GM13976 (cell line): ENCODE measurements at regions not wholly inside any gene's neighbourhood (a gene's known extent, or its start where the extent isn't known, plus 50 kb on each side); places are given as distances from the start of the nearest gene placed in this dataset.

Source experiments
- DNase-seq: peaks from one replicate; pipeline ENCODE4 v3.0.0; 2012; ENCODE audit warnings: low spot score
- in situ Hi-C: fragments of 300-500 bp; cut with MboI; formaldehyde crosslinking; loops from one replicate; pipeline ENCODE4 v1.12.0; 2022; ENCODE audit warnings: low sequenced_read_pairs, mixed read lengths, inconsistent platforms; ENCODE audit not compliant: unreplicated experiment
- TF ChIP-seq, protein P1 (sequence below): IDR thresholded peaks from 2 replicates; pipeline ENCODE4 v1.5.1; 2012; ENCODE audit warnings: borderline replicate concordance, mild to moderate bottlenecking; ENCODE audit not compliant: insufficient read depth; ENCODE audit errors: extremely low read depth, missing control alignments, control extremely low read depth

DNA sequence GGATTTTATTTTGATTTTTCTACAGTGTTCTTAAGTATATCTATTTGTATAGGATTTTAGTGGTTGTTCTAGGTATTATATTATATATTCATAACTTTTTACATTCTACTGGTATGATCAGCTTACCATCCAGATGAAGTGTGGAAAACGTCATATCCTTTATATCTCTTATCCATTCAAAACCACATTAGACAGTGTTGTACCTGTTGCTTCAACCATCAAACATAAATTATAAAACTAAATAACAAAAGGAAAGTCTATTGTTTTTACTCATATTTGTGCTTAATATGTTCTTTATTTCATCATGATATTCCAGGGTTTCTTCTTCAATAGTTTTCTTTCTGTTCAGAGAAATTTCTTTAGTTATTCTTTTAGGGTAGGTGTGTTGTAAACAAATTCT lies 191.4 kb downstream of the RPLP1 start:
- TF ChIP-seq, protein P1, sequence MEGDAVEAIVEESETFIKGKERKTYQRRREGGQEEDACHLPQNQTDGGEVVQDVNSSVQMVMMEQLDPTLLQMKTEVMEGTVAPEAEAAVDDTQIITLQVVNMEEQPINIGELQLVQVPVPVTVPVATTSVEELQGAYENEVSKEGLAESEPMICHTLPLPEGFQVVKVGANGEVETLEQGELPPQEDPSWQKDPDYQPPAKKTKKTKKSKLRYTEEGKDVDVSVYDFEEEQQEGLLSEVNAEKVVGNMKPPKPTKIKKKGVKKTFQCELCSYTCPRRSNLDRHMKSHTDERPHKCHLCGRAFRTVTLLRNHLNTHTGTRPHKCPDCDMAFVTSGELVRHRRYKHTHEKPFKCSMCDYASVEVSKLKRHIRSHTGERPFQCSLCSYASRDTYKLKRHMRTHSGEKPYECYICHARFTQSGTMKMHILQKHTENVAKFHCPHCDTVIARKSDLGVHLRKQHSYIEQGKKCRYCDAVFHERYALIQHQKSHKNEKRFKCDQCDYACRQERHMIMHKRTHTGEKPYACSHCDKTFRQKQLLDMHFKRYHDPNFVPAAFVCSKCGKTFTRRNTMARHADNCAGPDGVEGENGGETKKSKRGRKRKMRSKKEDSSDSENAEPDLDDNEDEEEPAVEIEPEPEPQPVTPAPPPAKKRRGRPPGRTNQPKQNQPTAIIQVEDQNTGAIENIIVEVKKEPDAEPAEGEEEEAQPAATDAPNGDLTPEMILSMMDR = no peak
- in situ Hi-C loops = no loop called here
- DNase-seq = no peak

DNA sequence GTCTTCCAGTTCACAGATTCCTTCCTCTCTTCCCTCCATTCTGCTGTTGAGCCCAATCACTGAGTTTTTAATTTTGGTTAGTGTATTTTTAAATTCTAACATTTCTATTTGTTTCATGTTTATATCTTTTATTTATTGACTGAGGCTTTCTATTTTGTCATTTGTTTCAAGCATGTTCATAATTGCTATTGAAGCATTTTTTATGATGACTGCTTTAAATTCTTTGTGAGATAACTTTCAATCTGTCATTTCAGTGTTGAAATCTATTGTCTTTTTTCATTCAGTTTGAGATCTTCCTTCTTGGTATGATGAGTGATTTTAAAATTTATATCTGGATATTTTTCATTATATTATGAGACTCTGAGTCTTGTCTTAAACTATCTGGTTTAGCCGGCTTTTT lies 192.3 kb downstream of the RPLP1 start:
- TF ChIP-seq, protein P1 = no peak
- no peak for DNase-seq
- in situ Hi-C loops = no loop called here

DNA sequence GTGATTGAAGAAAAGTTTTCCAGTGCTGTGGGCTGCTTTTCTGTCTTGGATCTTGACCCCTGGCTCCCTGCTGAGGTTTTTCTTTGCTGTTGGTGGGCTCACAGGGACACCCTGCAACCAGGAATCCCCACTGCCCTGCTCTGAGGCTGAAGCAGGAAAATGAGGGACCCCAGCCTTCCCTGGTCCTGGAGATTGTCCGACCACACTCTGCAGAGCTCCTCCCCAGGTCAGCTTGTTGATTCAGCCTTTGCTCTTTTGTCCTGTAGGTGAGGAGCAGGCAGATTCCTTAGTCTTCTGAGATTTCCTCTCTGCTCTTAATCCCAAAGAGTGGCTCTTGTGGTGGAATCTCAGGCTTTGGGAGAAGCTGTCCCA lies 194.5 kb downstream of the RPLP1 start:
- TF ChIP-seq, protein P1 = no peak
- no peak for DNase-seq
- in situ Hi-C loops = no loop called here

DNA sequence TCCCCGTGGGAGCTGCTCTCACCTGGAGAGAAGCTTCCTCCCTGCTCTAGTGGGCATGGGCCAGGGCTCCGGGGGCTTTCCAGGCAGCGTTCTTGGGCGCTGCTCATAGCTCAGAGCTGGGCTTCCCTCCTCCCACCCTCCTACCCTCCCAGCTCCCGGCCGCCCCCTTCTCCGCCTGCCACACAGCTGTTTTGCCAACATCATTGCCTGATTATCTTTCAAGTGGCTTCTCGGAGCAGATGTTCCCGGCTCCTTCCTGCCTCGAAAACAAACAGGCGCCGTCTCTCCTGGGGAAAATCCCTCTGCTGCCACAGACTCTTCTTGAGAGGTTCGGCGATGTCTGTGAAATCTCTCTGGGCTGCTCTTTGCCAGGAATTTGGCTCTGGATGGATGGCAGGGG lies 195.6 kb downstream of the RPLP1 start:
- no peak for DNase-seq
- in situ Hi-C loops = no loop called here
- TF ChIP-seq, protein P1 = no peak

DNA sequence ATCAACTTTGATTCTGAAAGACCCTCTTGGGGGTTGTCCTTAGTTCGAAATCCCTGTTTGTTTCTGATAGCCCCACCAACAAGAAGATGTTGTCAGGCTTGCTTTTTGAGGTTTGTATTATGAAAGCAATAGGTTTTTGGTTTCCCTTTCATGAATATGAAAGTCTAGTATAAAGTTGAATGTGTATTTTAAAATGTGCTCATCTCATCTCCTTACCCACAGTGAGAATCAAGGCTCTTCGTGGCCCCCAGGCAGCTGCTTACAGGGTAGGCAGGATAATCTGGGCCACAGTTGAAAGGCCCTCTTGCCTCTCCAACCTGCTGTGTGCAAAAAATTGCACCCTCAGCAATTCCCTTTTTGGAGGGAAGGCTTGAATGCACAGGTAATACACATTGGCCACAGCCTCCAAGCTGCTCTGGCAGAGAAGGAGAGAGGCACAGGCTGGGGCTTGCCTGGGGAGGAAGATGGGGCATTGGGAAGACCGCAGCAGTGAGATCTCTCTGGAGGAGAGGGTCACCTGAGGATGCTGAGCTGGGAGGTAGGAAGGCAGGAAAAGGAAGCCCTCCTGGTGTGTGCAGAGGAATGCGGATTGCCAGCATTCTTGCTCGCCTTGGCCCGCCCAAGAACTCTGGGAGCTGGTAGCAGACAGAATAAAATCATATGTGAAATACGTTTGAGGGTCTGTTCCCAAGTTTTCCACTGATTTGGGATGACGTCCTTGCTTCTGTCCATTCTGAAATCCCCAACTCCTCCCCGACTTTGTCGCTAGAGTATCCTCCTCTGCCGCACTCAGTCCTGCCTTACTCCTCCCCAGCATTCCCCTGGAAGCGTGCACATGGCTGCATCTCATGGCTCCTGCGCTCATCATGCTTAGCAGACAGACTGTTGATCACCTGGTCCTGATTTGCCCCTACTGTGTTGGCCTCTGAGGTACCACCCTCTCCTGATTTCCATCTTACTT lies 196.4 kb downstream of the RPLP1 start:
- in situ Hi-C loops = no loop called here
- TF ChIP-seq, protein P1 = no peak
- DNase-seq = no peak

DNA sequence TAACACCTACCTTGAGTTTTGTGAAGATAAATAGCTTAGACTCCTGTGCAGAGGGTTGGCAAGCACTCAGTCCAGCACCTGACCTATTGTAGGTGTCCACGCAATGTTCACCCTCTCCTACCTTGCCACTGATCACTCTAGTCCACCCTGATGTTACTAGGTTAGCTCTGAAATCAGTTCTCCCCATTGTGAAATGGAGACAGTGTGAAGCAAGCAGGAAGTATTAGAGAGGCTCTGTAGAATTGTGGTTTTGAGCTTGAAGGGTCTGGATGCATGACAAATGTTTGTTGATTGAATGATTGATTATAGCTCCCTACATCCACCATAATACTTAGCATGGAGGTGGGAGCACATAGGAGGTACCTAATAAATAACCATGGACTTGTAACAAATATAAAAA lies 199.7 kb downstream of the RPLP1 start:
- in situ Hi-C loops = no loop called here
- DNase-seq = no peak
- TF ChIP-seq, protein P1 = no peak
